GM06990 (cell line): ENCODE measurements at regions not wholly inside any gene's neighbourhood (a gene's known extent, or its start where the extent isn't known, plus 50 kb on each side); places are given as distances from the start of the nearest gene placed in this dataset.

ENCODE experiments used
- DNase-seq: peaks from one replicate; pipeline ENCODE4 v3.0.0-alpha.2; 2011; ENCODE audit not compliant: insufficient read length; ENCODE audit errors: extremely low read depth
- H3K27me3 ChIP-seq: replicated peaks from 2 replicates; pipeline ENCODE4 v1.6.0; 2011; ENCODE audit warnings: low read length; ENCODE audit not compliant: control insufficient read depth, insufficient read depth
- H3K36me3 ChIP-seq: 2 replicates; pipeline ENCODE4 v1.5.1; 2011; ENCODE audit warnings: low read length; ENCODE audit not compliant: control insufficient read depth, insufficient read depth
- H3K4me3 ChIP-seq: replicated peaks from 2 replicates; pipeline ENCODE4 v1.5.1; 2011; ENCODE audit warnings: low read depth, mild to moderate bottlenecking, control low read depth, low read length
- TF ChIP-seq, protein P1 (sequence below): IDR thresholded peaks from 2 replicates; pipeline ENCODE4 v1.5.1; 2011; ENCODE audit warnings: low read length, control low read depth, mild to moderate bottlenecking, inconsistent platforms; ENCODE audit not compliant: insufficient read depth, poor library complexity, severe bottlenecking

DNA sequence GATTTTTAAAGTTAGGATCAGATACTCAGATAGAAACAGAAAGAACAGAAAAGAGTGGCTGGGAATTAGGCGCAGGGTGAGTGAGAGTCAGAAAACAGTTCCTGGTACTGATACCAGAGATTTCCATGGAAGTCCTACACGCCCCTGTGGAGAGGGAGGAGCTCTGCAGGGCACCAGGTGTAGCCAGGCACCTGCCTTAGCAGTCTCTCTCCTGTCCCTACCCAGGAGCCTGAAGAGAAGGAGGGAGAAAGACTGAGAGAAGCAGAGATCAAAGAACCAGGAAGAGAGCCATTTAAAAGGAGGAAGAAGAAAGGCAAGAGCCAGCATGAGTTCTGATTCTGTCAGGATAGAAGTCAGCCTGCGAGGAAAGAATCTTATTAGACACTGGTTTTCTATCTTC is 65.0 kb downstream of the CBLN1 start:
- Histone ChIP-seq H3K36me3 (no peaks in the 10 kb centered on the region), H3K27me3 (peaks cover 1% of the 10 kb centered on the region), H3K4me3 (no peak overlapping the region)
- TF ChIP-seq, protein P1, sequence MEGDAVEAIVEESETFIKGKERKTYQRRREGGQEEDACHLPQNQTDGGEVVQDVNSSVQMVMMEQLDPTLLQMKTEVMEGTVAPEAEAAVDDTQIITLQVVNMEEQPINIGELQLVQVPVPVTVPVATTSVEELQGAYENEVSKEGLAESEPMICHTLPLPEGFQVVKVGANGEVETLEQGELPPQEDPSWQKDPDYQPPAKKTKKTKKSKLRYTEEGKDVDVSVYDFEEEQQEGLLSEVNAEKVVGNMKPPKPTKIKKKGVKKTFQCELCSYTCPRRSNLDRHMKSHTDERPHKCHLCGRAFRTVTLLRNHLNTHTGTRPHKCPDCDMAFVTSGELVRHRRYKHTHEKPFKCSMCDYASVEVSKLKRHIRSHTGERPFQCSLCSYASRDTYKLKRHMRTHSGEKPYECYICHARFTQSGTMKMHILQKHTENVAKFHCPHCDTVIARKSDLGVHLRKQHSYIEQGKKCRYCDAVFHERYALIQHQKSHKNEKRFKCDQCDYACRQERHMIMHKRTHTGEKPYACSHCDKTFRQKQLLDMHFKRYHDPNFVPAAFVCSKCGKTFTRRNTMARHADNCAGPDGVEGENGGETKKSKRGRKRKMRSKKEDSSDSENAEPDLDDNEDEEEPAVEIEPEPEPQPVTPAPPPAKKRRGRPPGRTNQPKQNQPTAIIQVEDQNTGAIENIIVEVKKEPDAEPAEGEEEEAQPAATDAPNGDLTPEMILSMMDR, result no peak
- DNase-seq, result no peak

DNA sequence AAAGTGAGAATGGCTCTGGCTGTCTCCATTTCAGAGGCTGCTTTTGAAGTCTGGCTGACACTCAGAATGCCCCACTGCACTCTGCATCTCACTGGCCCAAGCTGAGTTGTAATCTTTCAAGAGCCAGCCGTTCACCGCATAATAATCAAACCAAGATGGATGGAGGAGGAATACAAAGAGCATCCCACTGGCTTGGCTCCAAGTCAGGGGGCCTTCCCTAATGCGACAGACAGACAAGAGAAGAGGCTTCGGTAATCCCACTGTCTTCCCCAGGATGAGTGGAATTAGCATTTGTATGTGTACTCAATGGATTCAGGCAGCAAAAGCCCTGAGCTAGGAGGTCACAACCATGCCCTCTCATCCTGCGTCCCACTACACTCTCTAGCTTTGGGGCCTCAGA is 68.0 kb downstream of the CBLN1 start:
- H3K4me3 ChIP-seq, result no peak overlapping the region
- TF ChIP-seq, protein P1, result no peak
- no peaks in the 10 kb centered on the region for H3K36me3 ChIP-seq

DNA sequence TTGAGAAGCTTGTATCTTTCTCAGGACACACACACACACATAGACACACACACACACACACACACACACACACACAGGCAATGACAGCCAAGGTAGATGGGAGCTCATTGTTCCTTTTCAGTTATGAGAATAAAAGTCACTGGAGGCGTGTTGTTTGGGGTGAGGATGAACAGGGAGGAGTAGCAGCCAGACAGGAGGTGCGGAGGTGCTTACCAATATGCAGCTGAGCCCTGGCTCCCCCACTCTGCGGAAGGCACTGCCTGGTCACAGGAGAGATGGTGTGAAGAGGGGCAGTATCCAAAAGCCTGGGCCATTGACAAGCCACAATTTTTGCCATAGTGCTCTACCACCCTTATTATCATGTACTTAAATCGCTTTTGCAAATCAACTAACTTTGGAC is 77.4 kb downstream of the CBLN1 start:
- H3K36me3 ChIP-seq, result no peaks in the 10 kb centered on the region
- H3K4me3 ChIP-seq, result no peak overlapping the region
- TF ChIP-seq, protein P1, result no peak
- H3K27me3 ChIP-seq, result no peaks in the 10 kb centered on the region
- DNase-seq, result no peak

More for the DNA sequence above, 68.0 kb downstream of the CBLN1 start:
- no peak for DNase-seq
- H3K27me3 ChIP-seq, result no peaks in the 10 kb centered on the region

DNA sequence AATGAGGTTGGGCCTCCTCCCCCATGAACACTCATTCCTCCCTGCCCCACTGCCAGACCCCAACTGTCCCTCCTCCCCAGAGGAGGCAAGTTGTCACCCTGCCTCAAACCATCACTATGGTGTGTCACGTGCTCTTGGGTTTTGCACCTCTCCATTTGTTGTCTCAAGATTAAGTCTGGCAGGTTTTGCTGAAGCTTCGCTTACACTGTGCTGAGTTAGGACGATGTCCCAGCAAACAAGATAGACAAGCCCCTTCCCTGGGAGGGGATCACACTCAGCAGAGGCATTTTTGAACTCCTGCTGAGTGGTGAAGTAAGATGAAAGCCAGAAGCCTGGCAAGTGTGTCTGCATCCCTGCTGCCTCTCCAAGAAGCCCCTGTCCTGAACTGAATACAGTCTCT is 78.3 kb downstream of the CBLN1 start:
- H3K36me3 ChIP-seq, result no peaks in the 10 kb centered on the region
- H3K4me3 ChIP-seq, result no peak overlapping the region
- H3K27me3 ChIP-seq, result no peaks in the 10 kb centered on the region
- TF ChIP-seq, protein P1, result no peak
- no peak for DNase-seq

DNA sequence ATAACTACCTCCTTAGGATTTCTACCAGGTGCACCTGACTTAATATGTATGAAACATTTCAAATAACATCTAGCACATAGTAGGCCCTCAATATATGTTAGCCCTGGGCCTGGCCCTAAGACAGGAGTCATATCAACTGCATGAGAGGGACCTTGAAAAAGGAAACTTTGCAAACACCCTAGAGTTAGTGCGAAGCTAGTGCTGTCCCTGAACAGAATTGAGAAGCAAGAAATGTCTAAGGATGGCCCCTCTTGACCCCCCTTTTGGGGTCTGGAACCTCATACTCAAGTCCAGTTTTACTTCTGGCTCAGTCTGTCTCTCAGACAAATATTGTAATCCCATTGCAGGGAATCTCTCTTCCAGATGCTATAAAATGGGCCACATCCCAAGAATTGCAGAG is 80.5 kb downstream of the CBLN1 start:
- Histone ChIP-seq H3K27me3 (no peaks in the 10 kb centered on the region), H3K36me3 (no peaks in the 10 kb centered on the region), H3K4me3 (no peak overlapping the region)
- TF ChIP-seq, protein P1, result no peak
- DNase-seq, result no peak

DNA sequence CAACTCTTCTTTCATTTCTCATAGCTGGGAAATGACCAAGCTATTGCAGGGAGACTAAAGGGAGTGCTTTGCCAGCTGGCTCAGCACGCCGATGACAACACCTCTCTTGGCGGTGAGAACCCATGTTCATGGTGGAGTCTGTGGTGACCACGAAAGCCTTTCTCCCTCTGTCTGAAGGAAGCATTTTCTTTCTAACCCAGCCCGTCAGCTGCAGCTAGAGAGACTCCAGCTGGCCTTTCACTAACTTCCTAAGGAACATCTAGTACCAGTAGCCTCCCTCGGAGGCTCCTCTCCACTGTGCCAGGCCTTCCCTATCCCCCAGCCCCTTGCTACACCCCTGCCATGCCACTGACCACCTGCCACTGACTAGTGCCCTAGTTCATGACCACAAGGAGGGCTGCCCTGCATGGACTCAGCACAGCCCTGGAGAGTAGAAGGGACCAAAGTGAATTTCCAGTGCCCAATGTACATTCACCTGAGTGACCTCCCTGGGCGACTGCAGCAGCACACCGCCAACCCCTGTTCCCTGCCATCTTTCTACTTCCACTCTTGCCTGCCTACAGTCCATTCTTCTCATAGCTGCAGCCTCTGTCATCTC is 81.3 kb downstream of the CBLN1 start:
- Histone ChIP-seq H3K27me3 (no peaks in the 10 kb centered on the region), H3K4me3 (no peak overlapping the region), H3K36me3 (no peaks in the 10 kb centered on the region)
- no peak for DNase-seq
- TF ChIP-seq, protein P1, result no peak
